H1 (cell line): ENCODE measurements at regions not wholly inside any gene's neighbourhood (a gene's known extent, or its start where the extent isn't known, plus 50 kb on each side); places are given as distances from the start of the nearest gene placed in this dataset.

Experiments
- CTCF ChIA-PET: fragments of 300-600 bp; sonication (Branson Sonifier 250); formaldehyde crosslinking; loops from one replicate; lab custom pipeline; 2021; ENCODE audit not compliant: partially characterized antibody; lab: Charles Lee
- POLR2A ChIA-PET: fragments of 300-600 bp; sonication (Branson Sonifier 250); formaldehyde crosslinking; loops from one replicate; lab custom pipeline; 2021; ENCODE audit warnings: inconsistent platforms; ENCODE audit not compliant: partially characterized antibody; lab: Charles Lee
- DNase-seq, 2 experiments: peaks; one replicate each; pipeline versions ENCODE4 v3.0.0 to v3.0.0-alpha.2; 2010 to 2022; ENCODE audit warnings: low spot score in 2 of 2, low read depth in 1 of 2, mixed read lengths in 1 of 2
- FAIRE-seq: peaks from 2 replicates; lab custom pipeline; 2011; peaks lifted over from hg19 to GRCh38; lab: Jason Lieb, UNC
- H2AFZ ChIP-seq: 2 replicates; pipeline ENCODE4 v1.8.1; 2012; ENCODE audit warnings: low read length, inconsistent platforms
- H2AK5ac ChIP-seq: 2 replicates; pipeline ENCODE4 v1.6.1; 2013; ENCODE audit warnings: low read depth, low read length
- H2BK120ac ChIP-seq: replicated peaks from 2 replicates; pipeline ENCODE3; 2013; ENCODE audit warnings: low read depth, low read length, inconsistent platforms
- H2BK12ac ChIP-seq: 2 replicates; pipeline ENCODE4 v1.6.1; 2013; ENCODE audit warnings: low read depth, low read length
- H2BK15ac ChIP-seq: 2 replicates; pipeline ENCODE4 v1.6.1; 2013; ENCODE audit warnings: low read length
- H2BK20ac ChIP-seq: 2 replicates; pipeline ENCODE4 v1.6.1; 2013; ENCODE audit warnings: low read length
- H2BK5ac ChIP-seq: 2 replicates; pipeline ENCODE4 v1.6.1; 2013; ENCODE audit warnings: low read depth, low read length
- H3K14ac ChIP-seq: 2 replicates; pipeline ENCODE4 v1.6.1; 2013; ENCODE audit warnings: inconsistent platforms; ENCODE audit not compliant: insufficient read length
- H3K18ac ChIP-seq: 2 replicates; pipeline ENCODE4 v1.6.1; 2013; ENCODE audit warnings: low read length; ENCODE audit errors: extremely low read depth
- H3K23ac ChIP-seq: 2 replicates; pipeline ENCODE4 v1.6.1; 2013; ENCODE audit warnings: inconsistent platforms; ENCODE audit not compliant: insufficient read length
- H3K23me2 ChIP-seq: 2 replicates; pipeline ENCODE4 v1.6.1; 2013; ENCODE audit warnings: low read depth, low read length
- H3K27ac ChIP-seq: 2 replicates; pipeline ENCODE4 v1.6.1; 2011; ENCODE audit warnings: low read depth, low read length, inconsistent platforms
- H3K27me3 ChIP-seq, 4 experiments: replicated peaks in 1 of 4; 1 replicate in 1 of 4; 2 replicates in 3 of 4; pipeline versions ENCODE4 v1.6.1 to v1.8.1; 2011 to 2013; ENCODE audit warnings: low read length in 3 of 4, mild to moderate bottlenecking in 3 of 4, inconsistent platforms in 2 of 4, mixed read lengths in 2 of 4, moderate library complexity in 1 of 4; ENCODE audit not compliant: control insufficient read depth in 3 of 4, insufficient read depth in 3 of 4; ENCODE audit errors: extremely low read depth in 1 of 4
- H3K36me3 ChIP-seq, 4 experiments: 2 replicates each; pipeline versions ENCODE4 v1.6.1 to v1.8.1; 2011 to 2013; ENCODE audit warnings: mild to moderate bottlenecking in 4 of 4, low read length in 3 of 4, moderate library complexity in 2 of 4, control low read depth in 1 of 4, inconsistent platforms in 1 of 4; ENCODE audit not compliant: insufficient read depth in 4 of 4, control insufficient read depth in 2 of 4
- H3K4ac ChIP-seq: replicated peaks from 2 replicates; pipeline ENCODE3; 2013; ENCODE audit warnings: low read length, low read depth, mixed read lengths, inconsistent platforms; ENCODE audit not compliant: insufficient read length
- H3K4me1 ChIP-seq, 4 experiments: replicated peaks in 1 of 4; 1 replicate in 1 of 4; 2 replicates in 3 of 4; pipeline versions ENCODE4 v1.6.1 to v1.8.1; 2011 to 2013; ENCODE audit warnings: low read length in 3 of 4, inconsistent platforms in 2 of 4, mixed read lengths in 1 of 4; ENCODE audit not compliant: insufficient read depth in 4 of 4, control insufficient read depth in 3 of 4
- H3K4me2 ChIP-seq, 2 experiments: 2 replicates each; pipeline versions ENCODE4 v1.6.1 to v1.8.1; 2011 to 2013; ENCODE audit warnings: low read depth in 2 of 2, low read length in 2 of 2, control low read depth in 1 of 2, inconsistent platforms in 1 of 2, mild to moderate bottlenecking in 1 of 2; ENCODE audit not compliant: insufficient read depth in 1 of 2
- H3K4me3 ChIP-seq, 4 experiments: fragments of 200-600, 300-600 bp in 1 of 4; sonication (generic), shearing (Covaris generic), sonication (Bioruptor Twin) in 1 of 4; 2 replicates each; pipeline versions ENCODE4 v1.5.1 to v1.8.1; 2011 to 2016; ENCODE audit warnings: low read length in 4 of 4, low read depth in 3 of 4, control low read depth in 2 of 4, inconsistent platforms in 2 of 4, mild to moderate bottlenecking in 2 of 4, mixed read lengths in 1 of 4, moderate library complexity in 1 of 4; ENCODE audit not compliant: insufficient read depth in 2 of 4; ENCODE audit errors: extremely low read depth in 1 of 4
- H3K56ac ChIP-seq: replicated peaks from 2 replicates; pipeline ENCODE3; 2013; ENCODE audit warnings: low read depth, mild to moderate bottlenecking, mixed read lengths, low read length, inconsistent platforms; ENCODE audit not compliant: insufficient read length
- H3K79me1 ChIP-seq: 2 replicates; pipeline ENCODE4 v1.6.1; 2013; ENCODE audit warnings: low read depth, low read length, control low read depth
- H3K79me2 ChIP-seq, 2 experiments: 2 replicates each; pipeline versions ENCODE4 v1.6.1 to v1.8.1; 2012 to 2013; ENCODE audit warnings: low read length in 2 of 2, mild to moderate bottlenecking in 2 of 2, inconsistent platforms in 1 of 2; ENCODE audit not compliant: insufficient read depth in 2 of 2, control insufficient read depth in 1 of 2
- H3K9ac ChIP-seq, 4 experiments: replicated peaks in 1 of 4; 1 replicate in 1 of 4; 2 replicates in 3 of 4; pipeline versions ENCODE4 v1.6.1 to v1.8.1; 2011 to 2013; ENCODE audit warnings: low read depth in 3 of 4, low read length in 3 of 4, control low read depth in 2 of 4, mild to moderate bottlenecking in 2 of 4, moderate library complexity in 2 of 4, inconsistent platforms in 1 of 4; ENCODE audit errors: extremely low read depth in 1 of 4
- H3K9me3 ChIP-seq, 2 experiments: 2 replicates each; pipeline versions ENCODE4 v1.6.1 to v1.8.1; 2012 to 2013; ENCODE audit warnings: mild to moderate bottlenecking in 2 of 2, moderate library complexity in 2 of 2, control low read depth in 1 of 2, inconsistent platforms in 1 of 2, low read depth in 1 of 2, low read length in 1 of 2, mixed read lengths in 1 of 2; ENCODE audit not compliant: insufficient read depth in 2 of 2
- H4K20me1 ChIP-seq, 2 experiments: replicated peaks in 1 of 2; 2 replicates each; pipeline versions ENCODE3 to v1.8.1; 2011 to 2013; ENCODE audit warnings: inconsistent platforms in 2 of 2, low read length in 2 of 2, mild to moderate bottlenecking in 1 of 2; ENCODE audit not compliant: insufficient read depth in 2 of 2, control insufficient read depth in 1 of 2
- H4K5ac ChIP-seq: 2 replicates; pipeline ENCODE4 v1.6.1; 2013; ENCODE audit warnings: low read length, low read depth, mixed read lengths, inconsistent platforms; ENCODE audit not compliant: insufficient read length
- H4K8ac ChIP-seq: 2 replicates; pipeline ENCODE4 v1.8.0; 2013; ENCODE audit warnings: mild to moderate bottlenecking, moderate library complexity, low read length, inconsistent platforms; ENCODE audit not compliant: insufficient read depth; ENCODE audit errors: extremely low read depth
- H4K91ac ChIP-seq: replicated peaks from 2 replicates; pipeline ENCODE3; 2013; ENCODE audit warnings: low read length, mixed read lengths, inconsistent platforms; ENCODE audit not compliant: insufficient read length
- ATF2 ChIP-seq: IDR thresholded peaks from 2 replicates; pipeline ENCODE4 v1.6.1; 2012; ENCODE audit warnings: low read length, inconsistent platforms
- BRCA1 ChIP-seq: IDR thresholded peaks from 2 replicates; pipeline ENCODE4 v1.6.1; 2012; ENCODE audit warnings: low read depth, low read length, improper control_type of control experiment
- CBX8 ChIP-seq: fragments of 300-800, 300-1000 bp; sonication (generic); IDR thresholded peaks from 2 replicates; pipeline ENCODE4 v1.7.1; 2016; ENCODE audit warnings: low read depth, low read length, borderline replicate concordance
- CREB1 ChIP-seq: IDR thresholded peaks from 2 replicates; pipeline ENCODE4 v1.6.1; 2012; ENCODE audit warnings: inconsistent platforms
- EP300 ChIP-seq, 2 experiments: IDR thresholded peaks; 1 replicate in 1 of 2; 2 replicates in 1 of 2; pipeline ENCODE4 v1.6.1; 2011 to 2012; ENCODE audit warnings: low read depth in 2 of 2, low read length in 2 of 2, mild to moderate bottlenecking in 2 of 2, borderline replicate concordance in 1 of 2, inconsistent platforms in 1 of 2, moderate library complexity in 1 of 2
- GTF2F1 ChIP-seq: IDR thresholded peaks from 2 replicates; pipeline ENCODE4 v1.6.1; 2012; ENCODE audit warnings: low read depth, low read length, improper control_type of control experiment, borderline replicate concordance
- JUN ChIP-seq: IDR thresholded peaks from 2 replicates; pipeline ENCODE4 v1.6.1; 2011; ENCODE audit warnings: low read depth, mild to moderate bottlenecking, improper control_type of control experiment, low read length
- KDM1A ChIP-seq: fragments of 200-600, 300-600 bp; sonication (generic); IDR thresholded peaks from 2 replicates; pipeline ENCODE4 v1.7.1; 2016; ENCODE audit warnings: mild to moderate bottlenecking, low read length, borderline replicate concordance
- KDM5A ChIP-seq: fragments of 200-600 bp; IDR thresholded peaks from 2 replicates; pipeline ENCODE4 v1.7.1; 2012; ENCODE audit warnings: mild to moderate bottlenecking, low read length, inconsistent platforms, mixed read lengths
- POLR2AphosphoS5 ChIP-seq: IDR thresholded peaks from 2 replicates; pipeline ENCODE4 v1.6.1; 2011; ENCODE audit warnings: low read depth, low read length
- SIN3A ChIP-seq, 2 experiments: IDR thresholded peaks in 1 of 2; conservative IDR thresholded peaks in 1 of 2; 2 replicates each; pipeline ENCODE4 v1.6.1; 2011 to 2012; ENCODE audit warnings: low read length in 2 of 2, improper control_type of control experiment in 1 of 2, low read depth in 1 of 2, mild to moderate bottlenecking in 1 of 2
- SP1 ChIP-seq: IDR thresholded peaks from 2 replicates; pipeline ENCODE4 v1.6.1; 2011; ENCODE audit warnings: low read depth, low read length
- TBP ChIP-seq: IDR thresholded peaks from 2 replicates; pipeline ENCODE4 v1.6.1; 2011; ENCODE audit warnings: low read depth, low read length, improper control_type of control experiment
- WGBS, 2 experiments: shearing (Covaris generic) in 1 of 2; methylation state at CpG; one replicate each; pipeline versions ENCODE4 v1.1.6 to v1.1.7; 2013 to 2015; ENCODE audit warnings: low lambda C conversion rate in 2 of 2, mixed read lengths in 2 of 2, inconsistent platforms in 1 of 2, low coverage in 1 of 2, missing lambda C conversion rate in 1 of 2; ENCODE audit not compliant: insufficient replicate concordance in 2 of 2, insufficient coverage in 1 of 2, insufficient read length in 1 of 2; ENCODE audit errors: extremely low coverage in 1 of 2, missing lambda C conversion rate in 1 of 2; 5-methylcytosine and 5-hydroxymethylcytosine counted together

- H4K5ac ChIP-seq, result no peak overlapping the region
- H3K18ac ChIP-seq, result no peak overlapping the region
- H4K91ac ChIP-seq, result no peak overlapping the region
- FAIRE-seq (no peak), DNase-seq (no peak)
- H3K4me1 ChIP-seq, result peaks cover 0 to 4% (median 0%) of the 10 kb centered on the region in 4 experiments; a peak in 1 of 7 replicates
- no peaks in the 10 kb centered on the region for H3K79me2 ChIP-seq
- no peak overlapping the region for H2BK20ac ChIP-seq
- H2BK12ac ChIP-seq, result no peak overlapping the region
- H3K56ac ChIP-seq, result no peak overlapping the region
- H3K4ac ChIP-seq, result no peak overlapping the region
- H3K4me2 ChIP-seq, result no peak overlapping the region
- H3K27me3 ChIP-seq, result no peaks in the 10 kb centered on the region
- H3K4me3 ChIP-seq, result no peak overlapping the region
- no peak overlapping the region for H3K27ac ChIP-seq
- no peak overlapping the region for H2BK120ac ChIP-seq
- no peak overlapping the region for H2AFZ ChIP-seq
- peaks cover 2% of the 10 kb centered on the region; the same call in 1 of the 2 replicates for H3K23me2 ChIP-seq
- no peak overlapping the region for H3K9ac ChIP-seq
- H3K36me3 ChIP-seq, result no peaks in the 10 kb centered on the region
- H2AK5ac ChIP-seq, result no peak overlapping the region
- H3K79me1 ChIP-seq, result no peaks in the 10 kb centered on the region
- no peak overlapping the region for H2BK5ac ChIP-seq
- no peak overlapping the region for H2BK15ac ChIP-seq
- no peaks in the 10 kb centered on the region for H3K9me3 ChIP-seq
- POLR2A ChIA-PET, result no interaction called here
- H4K8ac ChIP-seq, result no peak overlapping the region
- H4K20me1 ChIP-seq, result no peaks in the 10 kb centered on the region
- WGBS, 2 experiments, result 92% methylated on average over 5 of the region's 5 CpGs; no CpG with 5 or more reads in 1 of the 2 experiments
- no peak overlapping the region for H3K23ac ChIP-seq
- no peak overlapping the region for H3K14ac ChIP-seq
- CTCF ChIA-PET, result interaction anchor here (0.7 kb wide), 1 partner anchor 296 kb away, joined by 5 read pairs; no protein-coding TSS in a partner anchor
- TF ChIP-seq SIN3A (conservative IDR thresholded peaks at IDR 0.05 in 1 of 2, IDR thresholded peaks at IDR 0.05 in 1 of 2; ENCODE audit: low read depth in 1 of 2, low read length in 2 of 2) (no peak), SP1 (no peak), GTF2F1 (no peak), POLR2AphosphoS5 (no peak), BRCA1 (no peak), KDM1A (no peak), KDM5A (no peak), TBP (no peak), EP300 (IDR thresholded peaks at IDR 0.05; ENCODE audit: borderline replicate concordance in 1 of 2, low read depth in 2 of 2, low read length in 2 of 2) (no peak), ATF2 (no peak), CREB1 (no peak), JUN (no peak), CBX8 (no peak)
These were observed 1428.9 kb upstream of the WWC1 start for GRCh38 chr5:166862581-166862980.
